ENCODE measurements at regions not wholly inside any gene's neighbourhood (a gene's known extent, or its start where the extent isn't known, plus 50 kb on each side); places are given as distances from the start of the nearest gene placed in this dataset.

DNA sequence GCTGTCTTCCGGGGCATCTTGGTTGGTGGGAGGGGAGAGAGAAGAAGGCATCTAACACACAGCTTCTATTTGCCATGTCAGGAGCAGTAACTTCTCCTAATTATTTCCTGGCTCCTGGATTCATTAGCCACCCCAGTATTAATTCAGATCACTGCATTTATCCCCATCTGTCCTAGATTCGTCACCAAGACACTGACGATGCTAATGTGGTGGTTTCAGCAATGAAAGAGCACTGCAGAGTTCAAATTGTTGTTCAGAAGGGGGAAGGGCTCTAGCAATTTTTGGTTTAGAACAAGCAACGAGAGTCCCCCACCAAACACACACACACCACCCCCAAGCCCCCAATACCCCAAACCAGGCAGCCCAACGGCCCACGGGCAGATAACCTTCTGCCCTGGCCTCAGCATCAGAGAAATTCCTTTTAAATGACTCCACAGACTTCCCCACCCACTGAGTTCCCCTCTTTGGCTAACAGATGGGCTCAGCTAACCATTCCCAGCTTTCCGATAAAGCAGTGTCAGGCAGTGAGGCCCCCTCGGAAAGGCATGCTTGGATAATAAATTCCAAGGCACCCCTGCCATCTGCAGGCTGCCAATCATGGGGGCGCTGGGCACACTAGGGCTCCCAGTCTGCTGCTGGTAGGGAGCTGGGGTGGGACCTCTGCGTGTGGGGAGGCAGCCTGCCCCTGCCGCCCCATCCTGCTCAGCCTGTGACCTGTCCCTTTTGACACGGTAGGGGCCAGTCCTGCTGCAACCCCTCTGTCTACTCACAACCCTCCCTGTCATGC is 453.5 kb downstream of the MIAT start:
- no peak overlapping the region for H3K27ac Mint-ChIP-seq
- H3K4me1 Mint-ChIP-seq (ENCODE audit: low read depth), result peaks cover 7% of the 10 kb centered on the region
- no peak for DNase-seq (ENCODE audit: low spot score)
- H3K36me3 Mint-ChIP-seq (ENCODE audit: low read depth), result no peaks in the 10 kb centered on the region
- no peak overlapping the region for H3K4me3 Mint-ChIP-seq
- intact Hi-C loops (cut with micrococcal nuclease), result no loop called here
- H3K27me3 Mint-ChIP-seq (ENCODE audit: insufficient read depth), result peaks cover 5% of the 10 kb centered on the region
- H3K9me3 Mint-ChIP-seq, result peaks cover 12% of the 10 kb centered on the region

DNA sequence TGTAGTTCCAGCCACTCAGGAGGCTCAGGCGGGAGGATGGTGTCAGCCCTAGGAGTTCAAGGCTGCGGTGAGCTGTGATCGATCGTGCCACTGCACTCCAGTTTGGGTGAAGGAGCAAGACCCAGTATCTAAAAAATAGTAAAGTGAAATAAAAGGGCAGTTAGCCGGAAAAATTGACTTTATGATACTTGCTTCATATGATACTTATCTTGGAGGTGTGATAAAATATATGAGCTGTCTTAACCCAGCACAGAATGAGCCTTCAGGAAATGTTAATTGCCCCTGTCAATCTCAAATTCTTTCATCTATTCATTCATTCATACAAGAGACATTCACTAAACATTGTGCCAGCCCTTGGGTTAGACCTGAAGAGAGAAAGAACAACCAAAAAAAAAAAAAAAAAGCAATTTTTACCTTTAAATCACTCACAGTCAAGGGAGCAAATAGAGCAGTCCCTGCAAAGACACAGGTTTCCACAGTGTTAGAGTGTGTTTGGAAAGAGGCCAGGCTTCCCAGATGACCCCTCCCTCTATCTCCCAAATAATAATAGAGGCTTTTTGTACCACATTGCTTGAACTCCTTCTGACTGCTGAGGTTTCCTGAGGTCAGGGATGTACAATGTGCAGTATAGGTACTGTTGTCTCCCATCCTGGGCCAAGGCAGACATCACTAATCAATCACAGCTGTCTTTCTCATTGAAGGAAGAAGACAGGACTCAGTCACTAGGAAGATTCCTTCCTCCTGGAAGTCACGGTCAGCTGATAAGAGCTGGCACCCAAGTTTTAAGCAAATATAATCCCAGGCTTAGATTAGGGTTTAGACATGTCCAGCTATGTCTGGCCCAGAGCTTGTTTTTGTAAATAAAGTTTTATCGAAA is 454.6 kb downstream of the MIAT start:
- Mint-ChIP-seq H3K27ac (no peak overlapping the region), H3K4me3 (no peak overlapping the region), H3K4me1 (ENCODE audit: low read depth) (peaks cover 7% of the 10 kb centered on the region), H3K36me3 (ENCODE audit: low read depth) (no peaks in the 10 kb centered on the region), H3K9me3 (peaks cover 12% of the 10 kb centered on the region), H3K27me3 (ENCODE audit: insufficient read depth) (peaks cover 5% of the 10 kb centered on the region)
- intact Hi-C loops (cut with micrococcal nuclease), result no loop called here
- no peak for DNase-seq (ENCODE audit: low spot score)

DNA sequence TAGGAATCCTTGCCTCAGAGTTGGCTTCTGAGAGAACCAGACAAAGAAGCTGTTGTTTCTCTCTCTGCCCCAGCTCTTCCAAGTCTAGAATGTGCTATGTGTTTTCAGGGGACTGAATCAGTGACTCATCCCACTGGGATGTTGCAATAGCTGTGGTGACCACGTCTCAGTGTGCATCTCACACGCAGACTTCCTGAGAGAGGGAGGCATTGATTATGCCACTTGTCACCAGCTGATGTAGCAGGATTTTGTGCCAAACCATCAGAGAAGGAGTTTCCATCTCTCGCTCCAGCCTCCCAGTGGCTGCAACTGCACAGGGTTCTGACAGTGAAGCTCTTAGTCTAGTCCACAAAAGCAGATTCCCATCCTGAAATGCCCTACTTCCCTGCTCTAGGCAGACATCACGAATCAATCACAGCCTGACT is 455.8 kb downstream of the MIAT start:
- no peaks in the 10 kb centered on the region for H3K36me3 Mint-ChIP-seq (ENCODE audit: low read depth)
- no peak overlapping the region for H3K27ac Mint-ChIP-seq
- H3K4me3 Mint-ChIP-seq, result no peak overlapping the region
- H3K4me1 Mint-ChIP-seq (ENCODE audit: low read depth), result peaks cover 7% of the 10 kb centered on the region
- H3K27me3 Mint-ChIP-seq (ENCODE audit: insufficient read depth), result peaks cover 5% of the 10 kb centered on the region
- intact Hi-C loops (cut with micrococcal nuclease), result no loop called here
- no peak for DNase-seq (ENCODE audit: low spot score)
- peaks cover 12% of the 10 kb centered on the region for H3K9me3 Mint-ChIP-seq

DNA sequence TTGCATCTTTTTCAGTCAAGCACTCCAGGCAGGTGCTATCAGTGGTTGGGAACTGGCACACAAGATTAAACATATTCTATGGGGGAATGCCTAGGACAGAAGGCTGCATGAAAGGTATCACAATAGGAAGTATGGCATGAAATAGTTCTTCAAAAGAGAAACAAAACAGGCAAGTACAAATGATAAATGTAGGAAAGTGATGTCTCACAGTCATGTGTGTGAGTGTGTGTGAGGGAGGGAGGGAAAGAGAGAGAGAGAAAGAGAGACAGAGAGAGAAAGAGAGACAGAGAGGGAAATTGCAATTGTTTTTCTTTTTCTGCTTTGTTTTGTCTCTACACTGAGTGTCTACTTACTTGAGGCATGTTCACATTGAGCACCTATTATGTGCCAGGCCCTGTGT is 456.3 kb downstream of the MIAT start:
- H3K9me3 Mint-ChIP-seq, result peaks cover 9% of the 10 kb centered on the region
- intact Hi-C loops (cut with micrococcal nuclease), result no loop called here
- H3K27me3 Mint-ChIP-seq (ENCODE audit: insufficient read depth), result peaks cover 5% of the 10 kb centered on the region
- no peak overlapping the region for H3K4me3 Mint-ChIP-seq
- DNase-seq (ENCODE audit: low spot score), result no peak
- no peak overlapping the region for H3K27ac Mint-ChIP-seq
- peaks cover 7% of the 10 kb centered on the region for H3K4me1 Mint-ChIP-seq (ENCODE audit: low read depth)
- no peaks in the 10 kb centered on the region for H3K36me3 Mint-ChIP-seq (ENCODE audit: low read depth)

DNA sequence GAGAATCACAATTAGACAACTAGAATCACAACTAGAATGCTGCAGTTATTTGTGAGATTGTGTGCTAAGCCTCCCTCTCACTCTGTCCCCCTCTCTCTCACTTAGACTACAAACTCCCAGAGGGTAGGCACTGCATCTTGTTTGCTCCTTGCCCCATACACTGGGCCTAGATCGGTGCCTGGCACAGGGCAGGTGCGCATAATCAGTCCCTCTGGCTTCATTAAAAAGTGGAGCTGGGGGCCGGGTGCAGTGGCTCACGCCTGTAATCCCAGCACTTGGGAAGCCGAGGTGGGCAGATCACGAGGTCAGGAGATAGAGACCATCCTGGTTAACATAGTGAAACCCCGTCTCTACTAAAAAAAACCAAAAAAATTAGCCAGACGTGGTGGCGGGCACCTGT is 456.8 kb downstream of the MIAT start:
- DNase-seq (ENCODE audit: low spot score), result no peak
- peaks cover 5% of the 10 kb centered on the region for H3K27me3 Mint-ChIP-seq (ENCODE audit: insufficient read depth)
- intact Hi-C loops (cut with micrococcal nuclease), result no loop called here
- no peaks in the 10 kb centered on the region for H3K36me3 Mint-ChIP-seq (ENCODE audit: low read depth)
- H3K4me1 Mint-ChIP-seq (ENCODE audit: low read depth), result peaks cover 7% of the 10 kb centered on the region
- H3K27ac Mint-ChIP-seq, result no peak overlapping the region
- no peak overlapping the region for H3K4me3 Mint-ChIP-seq
- H3K9me3 Mint-ChIP-seq, result peaks cover 6% of the 10 kb centered on the region

DNA sequence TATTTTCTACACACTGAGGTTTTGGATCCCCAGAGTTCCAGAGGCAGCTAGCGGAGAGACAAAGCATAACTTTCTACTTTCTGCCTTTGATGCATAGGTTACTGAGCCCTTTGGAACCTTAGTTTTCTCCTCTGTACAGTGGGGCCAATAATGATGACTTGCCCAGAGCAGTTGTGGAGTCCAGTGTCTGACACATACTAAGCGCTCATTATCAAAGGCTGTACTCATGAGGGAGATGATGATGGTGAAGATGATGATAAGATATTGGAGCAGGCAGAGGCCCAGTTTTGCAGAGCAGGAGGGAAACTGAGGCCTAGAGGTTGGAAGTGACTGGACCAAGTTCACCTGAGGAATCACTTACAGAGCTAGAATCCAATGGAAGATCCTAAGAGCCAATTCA is 458.0 kb downstream of the MIAT start:
- H3K9me3 Mint-ChIP-seq, result no peaks in the 10 kb centered on the region
- DNase-seq (ENCODE audit: low spot score), result no peak
- peaks cover 7% of the 10 kb centered on the region for H3K4me1 Mint-ChIP-seq (ENCODE audit: low read depth)
- H3K4me3 Mint-ChIP-seq, result no peak overlapping the region
- intact Hi-C loops (cut with micrococcal nuclease), result no loop called here
- H3K27ac Mint-ChIP-seq, result no peak overlapping the region
- no peaks in the 10 kb centered on the region for H3K36me3 Mint-ChIP-seq (ENCODE audit: low read depth)
- H3K27me3 Mint-ChIP-seq (ENCODE audit: insufficient read depth), result peaks cover 5% of the 10 kb centered on the region

DNA sequence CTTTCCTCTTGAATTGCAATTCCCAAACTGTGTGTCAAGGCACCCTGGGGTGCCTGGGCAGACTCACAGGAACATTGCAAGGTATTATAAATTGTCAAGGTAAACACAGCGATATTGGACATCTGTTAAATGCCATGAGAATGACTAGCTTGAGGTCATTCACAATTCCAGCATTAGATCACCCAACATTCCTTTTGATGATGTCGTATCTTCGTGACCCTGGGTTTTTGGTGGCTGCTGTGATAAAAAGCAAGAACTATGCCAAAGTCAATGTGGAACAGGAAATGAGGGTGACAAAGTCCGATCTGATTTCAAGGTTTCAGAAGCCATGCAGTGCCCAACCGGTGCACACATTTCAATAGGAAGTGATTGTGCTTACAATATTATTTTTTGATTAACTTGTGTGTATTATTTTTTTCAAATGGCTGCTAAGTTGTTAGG is 458.4 kb downstream of the MIAT start:
- no peak overlapping the region for H3K27ac Mint-ChIP-seq
- H3K4me3 Mint-ChIP-seq, result no peak overlapping the region
- no peak for DNase-seq (ENCODE audit: low spot score)
- peaks cover 5% of the 10 kb centered on the region for H3K27me3 Mint-ChIP-seq (ENCODE audit: insufficient read depth)
- H3K4me1 Mint-ChIP-seq (ENCODE audit: low read depth), result peaks cover 7% of the 10 kb centered on the region
- H3K9me3 Mint-ChIP-seq, result no peaks in the 10 kb centered on the region
- H3K36me3 Mint-ChIP-seq (ENCODE audit: low read depth), result no peaks in the 10 kb centered on the region
- intact Hi-C loops (cut with micrococcal nuclease), result no loop called here

DNA sequence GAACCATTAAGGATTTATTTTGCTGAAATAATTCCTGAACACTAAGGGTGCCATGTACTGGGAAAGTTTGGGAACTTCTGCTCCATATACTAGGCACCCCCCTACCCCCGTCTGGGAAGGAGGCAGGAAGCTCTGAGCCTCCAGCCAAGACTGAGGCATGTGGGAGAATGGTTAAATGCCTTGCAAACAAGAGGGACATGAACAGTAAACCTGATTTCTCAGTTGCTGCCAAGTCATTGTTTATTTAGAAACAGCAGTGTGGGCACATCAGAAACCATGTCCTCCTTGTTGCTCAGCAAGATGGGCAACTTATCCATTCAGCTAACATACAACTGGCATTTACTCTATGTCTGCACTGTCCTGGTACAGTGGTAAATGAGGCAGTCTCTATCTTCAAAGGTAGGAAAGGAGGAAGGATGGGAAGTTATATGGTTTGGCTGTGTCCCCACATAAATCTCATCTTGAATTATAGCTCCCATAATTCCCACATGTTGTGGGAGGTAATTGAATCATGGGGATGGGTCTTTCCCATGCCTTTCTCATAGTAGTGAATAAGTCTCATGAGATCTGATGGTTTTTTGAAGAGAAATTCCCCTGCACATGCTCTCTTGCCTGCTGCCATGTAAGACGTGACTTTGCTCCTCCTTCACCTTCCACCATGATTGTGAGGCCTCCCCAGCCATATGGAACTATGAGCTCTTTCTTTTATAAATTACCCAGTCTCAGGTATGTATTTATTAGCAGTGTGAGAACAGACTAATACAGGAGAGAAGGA is 459.1 kb downstream of the MIAT start:
- Mint-ChIP-seq H3K27ac (no peak overlapping the region), H3K27me3 (ENCODE audit: insufficient read depth) (peaks cover 3% of the 10 kb centered on the region), H3K4me1 (ENCODE audit: low read depth) (peaks cover 7% of the 10 kb centered on the region), H3K36me3 (ENCODE audit: low read depth) (no peaks in the 10 kb centered on the region), H3K4me3 (no peak overlapping the region), H3K9me3 (no peaks in the 10 kb centered on the region)
- intact Hi-C loops (cut with micrococcal nuclease), result no loop called here
- no peak for DNase-seq (ENCODE audit: low spot score)

DNA sequence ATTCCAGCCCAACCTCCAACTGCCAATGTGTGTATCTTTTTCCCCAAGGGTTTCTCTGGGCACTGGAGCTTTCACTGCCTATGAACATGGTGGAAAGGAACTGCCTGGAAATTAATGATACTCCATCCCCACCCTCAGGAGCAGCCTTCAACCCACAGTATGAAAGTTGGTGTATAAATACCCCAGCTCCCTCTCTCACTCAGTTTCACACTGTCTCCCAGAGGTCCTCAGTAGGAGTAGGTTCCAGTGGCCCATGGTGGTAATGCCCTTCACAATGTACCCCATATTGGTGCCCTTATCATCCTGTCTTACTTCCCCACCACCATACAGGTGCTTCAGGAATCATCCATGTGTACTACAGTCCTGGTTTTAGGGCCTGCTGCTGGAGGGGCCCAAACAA is 462.6 kb downstream of the MIAT start:
- no peak for DNase-seq (ENCODE audit: low spot score)
- intact Hi-C loops (cut with micrococcal nuclease), result no loop called here
- H3K9me3 Mint-ChIP-seq, result no peaks in the 10 kb centered on the region
- H3K27ac Mint-ChIP-seq, result no peak overlapping the region
- H3K36me3 Mint-ChIP-seq (ENCODE audit: low read depth), result no peaks in the 10 kb centered on the region
- peaks cover 2% of the 10 kb centered on the region for H3K27me3 Mint-ChIP-seq (ENCODE audit: insufficient read depth)
- no peaks in the 10 kb centered on the region for H3K4me1 Mint-ChIP-seq (ENCODE audit: low read depth)
- H3K4me3 Mint-ChIP-seq, result no peak overlapping the region

DNA sequence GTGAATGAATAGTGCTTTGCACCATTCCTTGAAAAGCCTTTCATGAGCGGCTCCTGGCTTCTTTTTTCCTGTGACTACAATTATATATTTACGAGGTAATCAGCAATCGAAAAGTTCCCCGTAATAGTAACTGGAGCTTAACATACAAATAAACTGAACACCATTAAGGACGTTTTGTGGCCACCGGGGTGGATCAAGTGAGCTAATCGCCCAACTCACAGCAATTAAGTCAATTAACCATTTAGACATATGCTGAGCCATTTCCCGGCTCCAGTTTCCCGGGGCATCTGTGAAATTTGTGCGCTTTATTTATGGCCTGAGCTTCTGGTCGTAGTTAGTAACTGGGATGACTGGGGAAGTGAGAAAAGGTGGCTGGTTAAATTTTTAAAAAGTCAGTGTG is 465.2 kb downstream of the MIAT start:
- Mint-ChIP-seq H3K27me3 (ENCODE audit: insufficient read depth) (peaks cover 7% of the 10 kb centered on the region), H3K27ac (no peak overlapping the region), H3K36me3 (ENCODE audit: low read depth) (no peaks in the 10 kb centered on the region), H3K9me3 (no peaks in the 10 kb centered on the region), H3K4me1 (ENCODE audit: low read depth) (no peaks in the 10 kb centered on the region), H3K4me3 (no peak overlapping the region)
- intact Hi-C loops (cut with micrococcal nuclease), result no loop called here
- DNase-seq (ENCODE audit: low spot score), result no peak

DNA sequence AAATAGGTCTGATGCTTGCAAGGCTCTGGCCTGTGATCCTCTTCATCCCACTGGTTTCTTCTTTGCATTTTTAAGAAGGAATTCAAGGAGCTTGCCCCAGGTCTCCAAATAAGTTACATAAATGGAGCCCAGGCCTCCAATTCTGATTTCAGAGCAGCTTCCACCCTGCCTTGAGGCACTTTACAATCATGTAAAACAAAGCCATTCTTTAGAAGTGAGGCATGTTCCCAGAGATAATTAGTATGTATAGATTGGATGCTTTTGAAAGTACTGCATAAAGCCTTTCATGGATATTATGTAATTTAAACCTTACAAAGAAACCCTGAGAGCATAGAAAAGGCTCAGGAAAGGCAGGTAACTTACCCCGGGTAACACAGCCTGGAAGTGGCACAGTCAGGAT is 466.5 kb downstream of the MIAT start:
- Mint-ChIP-seq H3K4me1 (ENCODE audit: low read depth) (no peaks in the 10 kb centered on the region), H3K9me3 (no peaks in the 10 kb centered on the region), H3K4me3 (no peak overlapping the region), H3K27me3 (ENCODE audit: insufficient read depth) (peaks cover 7% of the 10 kb centered on the region), H3K36me3 (ENCODE audit: low read depth) (no peaks in the 10 kb centered on the region), H3K27ac (no peak overlapping the region)
- no peak for DNase-seq (ENCODE audit: low spot score)
- intact Hi-C loops (cut with micrococcal nuclease), result no loop called here

DNA sequence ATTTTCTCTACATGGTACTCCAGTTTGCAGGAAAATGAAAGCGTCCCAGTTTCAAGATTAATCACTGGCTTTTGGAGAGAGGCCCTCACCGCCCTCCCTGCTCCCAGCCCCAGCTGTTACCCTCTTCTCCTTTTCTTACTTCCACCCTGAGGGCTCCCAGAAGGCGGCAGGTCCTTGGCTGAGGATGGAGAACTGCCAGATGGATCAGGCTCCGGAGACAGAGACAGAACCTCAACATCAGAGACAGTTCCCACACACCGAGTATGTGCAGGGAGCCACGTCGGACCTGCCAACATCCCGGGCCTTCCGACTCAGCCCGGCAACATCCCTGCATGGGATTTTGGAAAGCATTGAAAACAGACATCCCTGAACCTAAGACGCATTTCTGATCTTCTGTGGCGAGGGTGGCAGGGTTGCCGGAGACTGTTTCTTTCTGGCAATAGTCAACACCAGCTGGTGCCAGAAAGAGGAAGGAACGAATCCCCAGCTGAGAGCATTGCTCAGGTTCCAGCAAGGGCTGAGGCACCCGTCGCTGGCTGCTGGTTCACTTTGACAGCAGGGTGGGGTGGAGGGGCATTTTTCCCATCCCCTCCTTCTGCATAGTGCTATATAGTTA is 467.1 kb downstream of the MIAT start:
- Mint-ChIP-seq H3K36me3 (ENCODE audit: low read depth) (no peaks in the 10 kb centered on the region), H3K27ac (no peak overlapping the region)

More for the DNA sequence above, 467.1 kb downstream of the MIAT start:
- Mint-ChIP-seq H3K9me3 (no peaks in the 10 kb centered on the region), H3K4me3 (no peak overlapping the region), H3K4me1 (ENCODE audit: low read depth) (no peaks in the 10 kb centered on the region), H3K27me3 (ENCODE audit: insufficient read depth) (peaks cover 7% of the 10 kb centered on the region)
- DNase-seq (ENCODE audit: low spot score), result no peak
- intact Hi-C loops (cut with micrococcal nuclease), result no loop called here
